HEK293 (cell line): ENCODE measurements at regions not wholly inside any gene's neighbourhood (a gene's known extent, or its start where the extent isn't known, plus 50 kb on each side); places are given as distances from the start of the nearest gene placed in this dataset.

Experiments
- CTCF ChIA-PET: fragments of 350-600 bp; formaldehyde crosslinking; extraction: SDS; loops from one replicate; lab custom pipeline; 2021; ENCODE audit warnings: antibody characterized with exemption; lab: Yijun Ruan, JAX
- POLR2A ChIA-PET: fragments of 300-600 bp; formaldehyde crosslinking; extraction: SDS; loops from one replicate; lab custom pipeline; 2020; ENCODE audit warnings: antibody characterized with exemption, inconsistent platforms; lab: Yijun Ruan, JAX
- H3K27ac ChIP-seq: fragments of 200-500 bp; sonication (Bioruptor generic); 2 replicates; pipeline ENCODE4 v1.5.1; 2014; ENCODE audit warnings: low read depth, low read length, control low read depth, inconsistent platforms; ENCODE audit errors: extremely low read depth
- H3K36me3 ChIP-seq, 2 experiments: fragments of 200-500 bp in 1 of 2; sonication (Bioruptor generic) in 1 of 2; 1 replicate in 1 of 2; 2 replicates in 1 of 2; pipeline ENCODE4 v1.5.1; 2014 to 2017; ENCODE audit warnings: inconsistent platforms in 2 of 2, low read length in 2 of 2; ENCODE audit not compliant: control insufficient read depth in 2 of 2, insufficient read depth in 1 of 2
- H3K4me1 ChIP-seq: fragments of 200-500 bp; sonication (Bioruptor generic); 2 replicates; pipeline ENCODE4 v1.5.1; 2014; ENCODE audit warnings: mild to moderate bottlenecking, low read length, inconsistent platforms; ENCODE audit not compliant: control insufficient read depth, insufficient read depth
- H3K4me3 ChIP-seq: 2 replicates; pipeline ENCODE4 v1.5.1; 2011; ENCODE audit warnings: low read depth, mild to moderate bottlenecking, control low read depth, low read length, moderate library complexity
- H3K9me3 ChIP-seq: fragments of 200-500 bp; sonication (Bioruptor generic); 2 replicates; pipeline ENCODE4 v1.5.1; 2014; ENCODE audit warnings: low read depth, low read length, inconsistent platforms; ENCODE audit not compliant: control insufficient read depth, insufficient read depth
- BCL11A ChIP-seq: fragments of 450-650 bp; formaldehyde crosslinking; IDR thresholded peaks from 2 replicates; pipeline ENCODE4 v1.5.1; 2016; ENCODE audit warnings: low read depth, missing biosample characterization, missing genetic modification characterization
- HIC1 ChIP-seq: fragments of 450-650 bp; formaldehyde crosslinking; IDR thresholded peaks from 2 replicates; pipeline ENCODE4 v1.5.1; 2016; ENCODE audit warnings: missing biosample characterization, missing genetic modification characterization
- HOXD13 ChIP-seq: sonication (generic); formaldehyde crosslinking; IDR thresholded peaks from 2 replicates; pipeline ENCODE4 v1.8.0; 2022; ENCODE audit warnings: missing genetic modification reagents, borderline replicate concordance
- INSM2 ChIP-seq: fragments of 450-650 bp; formaldehyde crosslinking; IDR thresholded peaks from 2 replicates; pipeline ENCODE4 v1.5.1; 2016; ENCODE audit warnings: missing biosample characterization, missing genetic modification characterization
- PRDM1 ChIP-seq: fragments of 450-650 bp; formaldehyde crosslinking; IDR thresholded peaks from 2 replicates; pipeline ENCODE4; 2016; ENCODE audit warnings: missing biosample characterization, missing genetic modification characterization
- ZBTB21 ChIP-seq: fragments of 450-650 bp; formaldehyde crosslinking; IDR thresholded peaks from 2 replicates; pipeline ENCODE4 v1.5.1; 2017; ENCODE audit warnings: missing biosample characterization, missing genetic modification characterization
- ZBTB44 ChIP-seq: fragments of 450-650 bp; IDR thresholded peaks from 2 replicates; pipeline ENCODE4 v1.5.1; 2018; ENCODE audit warnings: missing biosample characterization, mild to moderate bottlenecking, missing genetic modification characterization
- ZBTB6 ChIP-seq: fragments of 450-650 bp; formaldehyde crosslinking; IDR thresholded peaks from 2 replicates; pipeline ENCODE4 v1.5.1; 2017; ENCODE audit warnings: missing biosample characterization, missing genetic modification characterization
- ZFP3 ChIP-seq: fragments of 450-650 bp; formaldehyde crosslinking; IDR thresholded peaks from 2 replicates; pipeline ENCODE4 v1.5.1; 2016; ENCODE audit warnings: low read depth, missing biosample characterization, missing genetic modification characterization
- ZFP41 ChIP-seq: fragments of 450-650 bp; formaldehyde crosslinking; IDR thresholded peaks from 2 replicates; pipeline ENCODE4 v1.5.1; 2016; ENCODE audit warnings: missing biosample characterization, missing genetic modification characterization, borderline replicate concordance
- ZIC2 ChIP-seq: fragments of 450-650 bp; formaldehyde crosslinking; IDR thresholded peaks from 2 replicates; pipeline ENCODE4 v1.5.1; 2016; ENCODE audit warnings: missing biosample characterization, missing genetic modification characterization
- ZNF132 ChIP-seq: fragments of 450-650 bp; formaldehyde crosslinking; IDR thresholded peaks from 2 replicates; pipeline ENCODE4 v1.5.1; 2017; ENCODE audit warnings: missing biosample characterization, missing genetic modification characterization, borderline replicate concordance
- ZNF133 ChIP-seq: fragments of 450-650 bp; formaldehyde crosslinking; IDR thresholded peaks from 2 replicates; pipeline ENCODE4 v1.5.1; 2016; ENCODE audit warnings: missing biosample characterization, missing genetic modification characterization
- ZNF138 ChIP-seq: fragments of 450-650 bp; formaldehyde crosslinking; IDR thresholded peaks from 2 replicates; pipeline ENCODE4 v1.5.1; 2016; ENCODE audit warnings: missing biosample characterization, missing genetic modification characterization, borderline replicate concordance
- ZNF140 ChIP-seq: fragments of 450-650 bp; formaldehyde crosslinking; IDR thresholded peaks from 2 replicates; pipeline ENCODE4 v1.5.1; 2016; ENCODE audit warnings: missing biosample characterization, missing genetic modification characterization
- ZNF148 ChIP-seq: fragments of 450-650 bp; formaldehyde crosslinking; IDR thresholded peaks from 2 replicates; pipeline ENCODE4 v1.5.0; 2017; ENCODE audit warnings: missing biosample characterization, missing genetic modification characterization, borderline replicate concordance
- ZNF157 ChIP-seq: fragments of 450-650 bp; formaldehyde crosslinking; IDR thresholded peaks from 2 replicates; pipeline ENCODE4 v1.5.1; 2016; ENCODE audit warnings: missing biosample characterization, missing genetic modification characterization
- ZNF175 ChIP-seq: fragments of 450-650 bp; formaldehyde crosslinking; IDR thresholded peaks from 2 replicates; pipeline ENCODE4 v1.5.1; 2016; ENCODE audit warnings: missing biosample characterization, missing genetic modification characterization
- ZNF426 ChIP-seq: fragments of 450-650 bp; formaldehyde crosslinking; IDR thresholded peaks from 2 replicates; pipeline ENCODE4 v1.5.1; 2017; ENCODE audit warnings: missing biosample characterization, missing genetic modification characterization, mild to moderate bottlenecking, inconsistent platforms, moderate library complexity
- ZNF530 ChIP-seq: fragments of 450-650 bp; formaldehyde crosslinking; IDR thresholded peaks from 2 replicates; pipeline ENCODE4 v1.5.1; 2016; ENCODE audit warnings: low read depth, missing biosample characterization, missing genetic modification characterization
- ZNF621 ChIP-seq: fragments of 450-650 bp; formaldehyde crosslinking; IDR thresholded peaks from 2 replicates; pipeline ENCODE4 v1.5.1; 2017; ENCODE audit warnings: missing biosample characterization, missing genetic modification characterization
- ZNF624 ChIP-seq: fragments of 450-650 bp; formaldehyde crosslinking; IDR thresholded peaks from 2 replicates; pipeline ENCODE4 v1.5.1; 2017; ENCODE audit warnings: missing biosample characterization, missing genetic modification characterization
- ZNF626 ChIP-seq: fragments of 450-650 bp; sonication (Bioruptor Pico); formaldehyde crosslinking; IDR thresholded peaks from 2 replicates; pipeline ENCODE4 v1.5.1; 2018; ENCODE audit warnings: missing biosample characterization, missing genetic modification characterization, inconsistent platforms
- ZNF692 ChIP-seq: fragments of 450-650 bp; formaldehyde crosslinking; IDR thresholded peaks from 2 replicates; pipeline ENCODE4 v1.5.1; 2016; ENCODE audit warnings: missing biosample characterization, missing genetic modification characterization
- ZNF791 ChIP-seq: fragments of 450-650 bp; formaldehyde crosslinking; IDR thresholded peaks from 2 replicates; pipeline ENCODE4 v1.5.1; 2016; ENCODE audit warnings: missing biosample characterization, missing genetic modification characterization
- ZSCAN16 ChIP-seq: fragments of 450-650 bp; formaldehyde crosslinking; IDR thresholded peaks from 2 replicates; pipeline ENCODE4 v1.5.1; 2016; ENCODE audit warnings: missing biosample characterization, missing genetic modification characterization
- ZSCAN23 ChIP-seq: fragments of 450-650 bp; formaldehyde crosslinking; IDR thresholded peaks from 2 replicates; pipeline ENCODE4 v1.5.1; 2016; ENCODE audit warnings: missing biosample characterization, missing genetic modification characterization

GRCh38 chr9:71446473-71447411 is 321.6 kb downstream of the CEMIP2 start:
- no peaks in the 10 kb centered on the region for H3K4me1 ChIP-seq
- CTCF ChIA-PET: interaction anchor here (0.6 to 0.8 kb wide), 5 partner anchors 110 to 375 kb away, joined by 3 to 4 read pairs (median 3); no protein-coding TSS in a partner anchor
- no peaks in the 10 kb centered on the region for H3K36me3 ChIP-seq
- peak overlapping the region; percentile 48 for H3K4me3 ChIP-seq
- POLR2A ChIA-PET: no interaction called here
- H3K27ac ChIP-seq: no peak overlapping the region
- no peaks in the 10 kb centered on the region for H3K9me3 ChIP-seq
- no peak for TF ChIP-seq ZFP3 (tag by site-specific recombination)
- TF ChIP-seq ZNF175: no peak
- no peak for TF ChIP-seq ZNF140 (tag by site-specific recombination)
- TF ChIP-seq ZNF621 (tag by site-specific recombination): no peak
- no peak for TF ChIP-seq ZBTB21
- 0 out of 2 replicates have a peak, but pooled peaks have one; percentile 20 for TF ChIP-seq HOXD13 (CRISPR knock-in tag)
- no peak for TF ChIP-seq ZFP41
- TF ChIP-seq ZBTB44: no peak
- no peak; the same call in 1 of the 2 replicates for TF ChIP-seq PRDM1
- TF ChIP-seq ZNF426 (tag by site-specific recombination): no peak
- TF ChIP-seq HIC1 (tag by site-specific recombination): no peak
- TF ChIP-seq BCL11A (tag by site-specific recombination): no peak
- no peak for TF ChIP-seq ZNF157
- no peak for TF ChIP-seq ZNF530 (tag by site-specific recombination)
- TF ChIP-seq ZNF132 (tag by site-specific recombination): no peak
- TF ChIP-seq ZNF692 (tag by site-specific recombination): peak; percentile 79
- no peak for TF ChIP-seq ZNF148 (tag by site-specific recombination)
- no peak for TF ChIP-seq ZNF133 (tag by site-specific recombination)
- no peak for TF ChIP-seq ZSCAN23 (tag by site-specific recombination)
- TF ChIP-seq ZBTB6 (tag by site-specific recombination): no peak
- TF ChIP-seq ZNF624: no peak
- no peak for TF ChIP-seq ZNF791 (tag by site-specific recombination)
- peak; percentile 37; the same call in 1 of the 2 replicates for TF ChIP-seq ZIC2 (tag by site-specific recombination)
- no peak for TF ChIP-seq ZSCAN16
- no peak for TF ChIP-seq INSM2 (tag by site-specific recombination)
- TF ChIP-seq ZNF626 (tag by site-specific recombination): no peak
- TF ChIP-seq ZNF138 (tag by site-specific recombination): no peak
